ENCODE measurements at regions not wholly inside any gene's neighbourhood (a gene's known extent, or its start where the extent isn't known, plus 50 kb on each side); places are given as distances from the start of the nearest gene placed in this dataset.

GRCh38 chr4:71230271-71231128 lies 108.3 kb upstream of the SLC4A4 start:
- in situ Hi-C loops (cut with HindIII; ENCODE audit: low pct_unique_long_range_greater_than_20kb, low sequenced_read_pairs), result no loop called here
- DNase-seq (ENCODE audit: low read depth), result no peak

GRCh38 chr4:71231129-71232055 lies 107.4 kb upstream of the SLC4A4 start:
- DNase-seq (ENCODE audit: low read depth), result peak; percentile 88
- in situ Hi-C loops (cut with HindIII; ENCODE audit: low pct_unique_long_range_greater_than_20kb, low sequenced_read_pairs), result no loop called here

- DNase-seq (ENCODE audit: low read depth), result no peak
- in situ Hi-C loops (cut with HindIII; ENCODE audit: low pct_unique_long_range_greater_than_20kb, low sequenced_read_pairs), result no loop called here
Measured at GRCh38 chr4:71232056-71232430, 106.8 kb upstream of the SLC4A4 start.

- no peak for DNase-seq (ENCODE audit: low read depth)
- in situ Hi-C loops (cut with HindIII; ENCODE audit: low pct_unique_long_range_greater_than_20kb, low sequenced_read_pairs), result no loop called here
Measured at GRCh38 chr4:71232846-71233245, 106.0 kb upstream of the SLC4A4 start.

GRCh38 chr4:71235311-71236201 lies 103.3 kb upstream of the SLC4A4 start:
- in situ Hi-C loops (cut with HindIII; ENCODE audit: low pct_unique_long_range_greater_than_20kb, low sequenced_read_pairs), result no loop called here
- no peak for DNase-seq (ENCODE audit: low read depth)

DNA sequence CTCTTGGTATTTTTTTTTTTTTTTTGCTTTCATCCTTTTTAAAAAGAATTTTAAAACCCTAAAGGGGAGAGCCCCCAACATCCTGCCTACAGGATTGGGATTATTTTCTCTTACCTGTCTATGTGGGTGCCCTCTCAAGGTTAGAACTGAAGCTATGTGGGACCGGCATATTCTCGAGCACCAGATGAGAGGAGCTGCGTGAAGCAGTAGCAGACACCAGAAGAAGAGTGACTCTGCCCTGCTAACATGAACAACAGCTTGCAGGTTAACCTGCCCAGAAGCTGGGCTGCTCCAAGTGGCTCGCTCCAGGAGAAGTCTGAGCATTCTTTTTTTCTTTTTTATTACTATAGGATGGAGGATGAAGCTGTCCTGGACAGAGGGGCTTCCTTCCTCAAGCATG lies 102.6 kb upstream of the SLC4A4 start:
- in situ Hi-C loops (cut with HindIII; ENCODE audit: low pct_unique_long_range_greater_than_20kb, low sequenced_read_pairs), result no loop called here

GRCh38 chr4:71237641-71238040 lies 101.2 kb upstream of the SLC4A4 start:
- in situ Hi-C loops (cut with HindIII; ENCODE audit: low pct_unique_long_range_greater_than_20kb, low sequenced_read_pairs), result no loop called here
- no peak for DNase-seq (ENCODE audit: low read depth)

More for the DNA sequence above, 102.6 kb upstream of the SLC4A4 start:
- no peak for DNase-seq (ENCODE audit: low read depth)

- DNase-seq (ENCODE audit: low read depth), result peak; percentile 82
Measured at GRCh38 chr4:71239365-71239764, 99.5 kb upstream of the SLC4A4 start.

DNA sequence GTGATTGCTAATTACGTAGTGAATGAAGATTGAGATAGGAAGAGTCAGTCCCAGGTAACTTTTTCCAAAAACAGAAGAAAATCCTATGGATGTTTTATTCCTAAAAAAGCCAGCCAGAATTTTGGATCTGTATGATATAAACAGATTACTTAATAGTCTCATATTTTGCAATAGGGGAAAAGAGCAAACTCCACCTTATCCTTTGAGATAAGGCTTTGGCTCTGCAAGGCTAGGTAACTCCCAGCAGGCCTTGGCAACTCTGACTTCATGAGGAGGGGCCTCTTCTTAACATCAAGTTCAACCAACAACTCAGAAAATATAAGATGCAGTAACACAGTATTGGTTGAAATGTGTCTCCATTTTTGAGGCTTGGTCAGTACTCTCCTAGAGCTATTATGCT lies 98.7 kb upstream of the SLC4A4 start:
- in situ Hi-C loops (cut with HindIII; ENCODE audit: low pct_unique_long_range_greater_than_20kb, low sequenced_read_pairs), result no loop called here
- no peak for DNase-seq (ENCODE audit: low read depth)

More at GRCh38 chr4:71239365-71239764, 99.5 kb upstream of the SLC4A4 start:
- in situ Hi-C loops (cut with HindIII; ENCODE audit: low pct_unique_long_range_greater_than_20kb, low sequenced_read_pairs), result no loop called here

GRCh38 chr4:71241501-71242288 lies 97.1 kb upstream of the SLC4A4 start:
- in situ Hi-C loops (cut with HindIII; ENCODE audit: low pct_unique_long_range_greater_than_20kb, low sequenced_read_pairs), result no loop called here
- no peak for DNase-seq (ENCODE audit: low read depth)

DNA sequence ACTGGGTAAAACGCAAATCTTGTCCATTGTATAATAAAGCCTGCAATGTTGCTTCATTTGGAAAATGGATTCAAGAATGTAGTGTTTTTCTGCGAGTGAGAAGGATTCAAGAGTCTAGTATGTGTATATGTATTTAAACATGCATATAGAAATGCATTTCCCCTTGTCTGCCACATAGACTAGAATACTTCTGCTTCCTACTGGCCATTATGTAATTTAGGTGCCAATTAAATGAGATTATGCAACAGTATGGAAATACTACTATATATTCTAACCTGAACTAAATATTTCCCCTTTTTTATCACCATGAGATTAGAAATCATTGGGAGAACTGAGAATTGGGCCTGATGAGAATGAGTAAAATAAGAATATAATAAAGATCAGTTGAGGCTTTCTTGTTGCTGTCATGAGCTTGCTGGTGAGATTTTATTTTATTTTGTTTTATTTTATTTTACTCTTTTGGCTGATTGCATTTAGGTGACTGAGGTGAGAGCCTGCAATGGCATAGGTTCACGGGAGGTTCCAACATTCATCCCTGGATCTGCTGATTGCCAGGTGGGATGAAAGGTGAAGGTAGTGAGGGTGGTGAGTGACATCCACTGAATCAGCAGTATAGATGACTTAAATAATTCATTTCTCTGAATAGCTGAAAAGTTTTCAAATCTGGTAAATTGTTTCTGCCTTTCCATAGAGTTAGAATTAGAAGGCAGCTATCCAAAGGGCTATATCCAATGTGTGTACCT lies 95.6 kb upstream of the SLC4A4 start:
- in situ Hi-C loops (cut with HindIII; ENCODE audit: low pct_unique_long_range_greater_than_20kb, low sequenced_read_pairs), result no loop called here
- DNase-seq (ENCODE audit: low read depth), result no peak

DNA sequence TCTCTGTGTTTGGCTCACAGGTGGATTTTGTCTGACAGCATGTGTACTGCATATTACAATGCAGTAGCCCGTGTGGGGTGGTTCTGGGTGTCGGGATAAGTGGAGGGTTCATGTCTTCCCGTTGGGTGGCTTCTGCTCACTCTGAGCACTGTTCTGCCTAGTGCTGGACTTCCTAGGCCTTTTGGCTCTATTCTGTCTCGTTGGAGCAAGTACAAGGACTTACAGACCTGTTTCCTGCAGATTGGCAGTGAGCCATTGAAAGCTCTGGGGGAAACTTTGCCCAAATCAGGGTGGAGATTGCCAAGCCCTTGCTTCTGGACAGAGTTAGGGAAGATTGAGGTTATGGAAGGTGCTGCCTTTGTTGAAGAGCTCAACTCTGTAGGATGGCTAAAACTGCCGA lies 91.1 kb upstream of the SLC4A4 start:
- DNase-seq (ENCODE audit: low read depth), result no peak
- in situ Hi-C loops (cut with HindIII; ENCODE audit: low pct_unique_long_range_greater_than_20kb, low sequenced_read_pairs), result no loop called here

DNA sequence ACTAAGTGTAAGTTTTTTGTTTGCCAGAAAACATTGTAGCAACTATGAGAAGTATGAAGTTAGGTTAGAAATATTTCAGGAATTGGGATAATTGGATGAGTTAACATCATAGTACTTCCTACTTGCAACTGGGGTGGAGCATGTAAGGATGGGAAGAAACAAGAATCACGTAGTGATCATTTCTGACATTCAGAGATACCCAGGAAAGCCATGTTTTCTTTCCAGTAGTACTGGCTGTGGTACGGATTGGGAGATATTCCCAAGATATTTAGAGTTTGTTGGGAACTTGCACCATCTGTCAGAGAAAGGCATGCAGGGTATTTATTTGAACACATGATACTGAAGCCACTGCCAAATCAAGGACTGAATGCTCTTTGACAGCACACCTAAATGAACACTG lies 87.6 kb upstream of the SLC4A4 start:
- DNase-seq (ENCODE audit: low read depth), result no peak
- in situ Hi-C loops (cut with HindIII; ENCODE audit: low pct_unique_long_range_greater_than_20kb, low sequenced_read_pairs), result no loop called here

DNA sequence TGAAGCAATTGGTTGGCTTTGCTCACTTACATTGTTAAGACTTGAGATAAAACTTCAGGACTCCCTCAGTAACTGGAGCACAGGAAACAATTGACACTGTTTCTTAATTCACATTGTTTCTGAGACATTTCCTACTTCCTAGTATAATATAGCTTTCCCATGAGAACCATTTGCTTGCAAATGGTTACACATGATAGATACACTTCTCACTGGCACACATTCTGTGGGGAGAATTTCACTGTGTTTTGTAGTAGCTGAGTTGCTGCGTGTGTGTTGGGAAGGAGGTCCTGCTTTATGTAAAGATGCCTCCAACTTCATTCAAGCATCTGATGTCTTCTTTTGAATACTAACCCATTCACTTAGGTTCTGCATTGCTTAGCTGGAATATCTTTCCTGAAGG lies 85.3 kb upstream of the SLC4A4 start:
- in situ Hi-C loops (cut with HindIII; ENCODE audit: low pct_unique_long_range_greater_than_20kb, low sequenced_read_pairs), result no loop called here
- DNase-seq (ENCODE audit: low read depth), result no peak

DNA sequence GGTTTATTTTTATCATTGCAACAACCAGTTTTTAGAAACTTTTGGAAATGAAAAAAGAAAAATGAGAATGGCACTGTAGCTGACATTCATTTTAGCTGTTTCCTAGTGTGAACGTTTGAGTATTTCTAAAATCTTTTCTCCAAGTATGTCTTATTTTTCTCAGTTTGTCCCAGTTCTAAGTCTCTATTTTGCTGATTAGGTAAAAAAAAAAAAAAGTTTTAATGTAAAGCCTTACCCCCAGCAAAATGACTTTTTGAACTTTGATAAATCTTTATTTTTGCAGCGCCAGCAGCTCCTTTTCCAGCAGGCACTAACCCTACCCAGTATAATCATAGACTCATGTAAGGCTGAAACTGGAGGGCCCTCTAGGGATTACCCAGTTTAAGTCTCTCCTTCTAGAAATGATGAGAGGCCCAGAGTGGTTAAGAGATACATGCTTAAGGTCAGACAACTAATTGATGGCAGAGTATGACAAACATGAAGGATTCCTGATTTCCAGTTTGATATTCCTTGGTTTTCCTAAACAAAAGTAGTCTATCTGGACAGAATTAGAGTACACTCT lies 84.3 kb upstream of the SLC4A4 start:
- no peak for DNase-seq (ENCODE audit: low read depth)
- in situ Hi-C loops (cut with HindIII; ENCODE audit: low pct_unique_long_range_greater_than_20kb, low sequenced_read_pairs), result no loop called here

- in situ Hi-C loops (cut with HindIII; ENCODE audit: low pct_unique_long_range_greater_than_20kb, low sequenced_read_pairs), result no loop called here
- DNase-seq (ENCODE audit: low read depth), result no peak
Measured at GRCh38 chr4:71255976-71256375, 82.8 kb upstream of the SLC4A4 start.

DNA sequence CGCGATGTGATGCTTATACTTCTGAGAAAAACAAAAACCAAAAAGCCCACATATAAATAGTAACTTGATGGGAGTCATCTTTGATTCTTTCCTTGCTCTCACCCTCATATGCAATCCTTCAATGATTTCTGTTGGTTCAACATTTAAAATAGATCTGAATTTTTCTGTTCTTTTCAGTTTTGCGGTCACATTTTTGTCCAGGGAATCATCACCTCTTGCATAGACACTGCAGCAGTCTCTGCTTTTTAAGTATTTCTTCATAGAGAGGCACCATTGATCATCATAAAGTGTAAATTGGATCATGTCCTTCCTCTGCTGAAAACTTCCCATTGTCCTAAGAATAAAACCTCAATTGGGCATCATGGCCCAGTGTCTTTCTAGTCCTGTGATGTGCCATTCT lies 81.1 kb upstream of the SLC4A4 start:
- in situ Hi-C loops (cut with HindIII; ENCODE audit: low pct_unique_long_range_greater_than_20kb, low sequenced_read_pairs), result no loop called here
- DNase-seq (ENCODE audit: low read depth), result no peak

Measured in Caki2 (cell line).